ENCODE measurements at regions not wholly inside any gene's neighbourhood (a gene's known extent, or its start where the extent isn't known, plus 50 kb on each side); places are given as distances from the start of the nearest gene placed in this dataset.

DNA sequence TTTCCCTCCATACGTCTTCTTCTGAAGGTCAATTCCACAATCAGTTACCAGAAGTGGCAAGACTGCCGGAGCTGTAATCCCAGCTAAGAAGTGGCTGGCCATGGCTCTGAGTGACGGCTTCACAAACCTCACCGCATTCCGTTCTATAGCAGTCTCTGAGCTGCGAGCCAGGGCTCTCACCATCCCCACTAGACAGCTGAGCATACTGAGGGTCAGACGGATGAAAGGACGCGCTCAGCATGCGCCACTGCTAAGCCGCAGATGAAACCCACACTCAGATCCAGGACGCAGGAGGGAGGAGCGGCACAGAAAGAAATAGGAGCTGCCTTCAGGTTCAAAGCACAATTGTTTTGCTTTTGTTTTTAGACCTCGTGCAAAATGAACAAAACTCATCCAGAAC lies 97.9 kb downstream of the ANKRD60 start:
- Histone ChIP-seq H4K20me1 (ENCODE audit: insufficient read depth, low read length, poor library complexity, severe bottlenecking) (no peaks in the 10 kb centered on the region), H3K4me3 (ENCODE audit: low read length, poor library complexity, severe bottlenecking) (no peak overlapping the region), H3K36me3 (ENCODE audit: insufficient read depth, low read length) (no peaks in the 10 kb centered on the region), H3K9ac (ENCODE audit: low read depth, low read length, poor library complexity, severe bottlenecking) (no peak overlapping the region), H3K4me2 (ENCODE audit: low read depth, low read length, poor library complexity, severe bottlenecking) (no peak overlapping the region), H2AFZ (ENCODE audit: low read length) (no peak overlapping the region), H3K9me3 (ENCODE audit: insufficient read depth, low read depth, low read length) (no peaks in the 10 kb centered on the region; the same call in 1 of the 2 replicates), H3K79me2 (ENCODE audit: insufficient read depth, low read length) (no peaks in the 10 kb centered on the region), H3K9me2 (replicated peaks; ENCODE audit: low read depth, low read length) (no peaks in the 10 kb centered on the region), H3K4me1 (ENCODE audit: insufficient read depth, low read length, poor library complexity, severe bottlenecking) (no peaks in the 10 kb centered on the region), H3F3A (ENCODE audit: low read depth) (no peaks in the 10 kb centered on the region), H3K27me3 (ENCODE audit: insufficient read depth, low read length, poor library complexity, severe bottlenecking) (no peaks in the 10 kb centered on the region)
- TF ChIP-seq, protein P1, sequence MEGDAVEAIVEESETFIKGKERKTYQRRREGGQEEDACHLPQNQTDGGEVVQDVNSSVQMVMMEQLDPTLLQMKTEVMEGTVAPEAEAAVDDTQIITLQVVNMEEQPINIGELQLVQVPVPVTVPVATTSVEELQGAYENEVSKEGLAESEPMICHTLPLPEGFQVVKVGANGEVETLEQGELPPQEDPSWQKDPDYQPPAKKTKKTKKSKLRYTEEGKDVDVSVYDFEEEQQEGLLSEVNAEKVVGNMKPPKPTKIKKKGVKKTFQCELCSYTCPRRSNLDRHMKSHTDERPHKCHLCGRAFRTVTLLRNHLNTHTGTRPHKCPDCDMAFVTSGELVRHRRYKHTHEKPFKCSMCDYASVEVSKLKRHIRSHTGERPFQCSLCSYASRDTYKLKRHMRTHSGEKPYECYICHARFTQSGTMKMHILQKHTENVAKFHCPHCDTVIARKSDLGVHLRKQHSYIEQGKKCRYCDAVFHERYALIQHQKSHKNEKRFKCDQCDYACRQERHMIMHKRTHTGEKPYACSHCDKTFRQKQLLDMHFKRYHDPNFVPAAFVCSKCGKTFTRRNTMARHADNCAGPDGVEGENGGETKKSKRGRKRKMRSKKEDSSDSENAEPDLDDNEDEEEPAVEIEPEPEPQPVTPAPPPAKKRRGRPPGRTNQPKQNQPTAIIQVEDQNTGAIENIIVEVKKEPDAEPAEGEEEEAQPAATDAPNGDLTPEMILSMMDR (conservative IDR thresholded peaks at IDR 0.05; ENCODE audit: low read length), result no peak
- no peak for TF ChIP-seq EZH2phosphoT487 (IDR thresholded peaks at IDR 0.05; ENCODE audit: borderline replicate concordance)

- H2AFZ ChIP-seq (ENCODE audit: low read length), result no peak overlapping the region
- no peaks in the 10 kb centered on the region; the same call in 1 of the 2 replicates for H3K9me3 ChIP-seq (ENCODE audit: insufficient read depth, low read depth, low read length)
- no peaks in the 10 kb centered on the region for H3F3A ChIP-seq (ENCODE audit: low read depth)
- H3K4me3 ChIP-seq (ENCODE audit: low read length, poor library complexity, severe bottlenecking), result no peak overlapping the region
- TF ChIP-seq, protein P1 (conservative IDR thresholded peaks at IDR 0.05; ENCODE audit: low read length), result no peak
- TF ChIP-seq EZH2phosphoT487 (IDR thresholded peaks at IDR 0.05; ENCODE audit: borderline replicate concordance), result no peak
- no peaks in the 10 kb centered on the region for H3K4me1 ChIP-seq (ENCODE audit: insufficient read depth, low read length, poor library complexity, severe bottlenecking)
- H3K27me3 ChIP-seq (ENCODE audit: insufficient read depth, low read length, poor library complexity, severe bottlenecking), result no peaks in the 10 kb centered on the region
- H3K9ac ChIP-seq (ENCODE audit: low read depth, low read length, poor library complexity, severe bottlenecking), result no peak overlapping the region
- H3K4me2 ChIP-seq (ENCODE audit: low read depth, low read length, poor library complexity, severe bottlenecking), result no peak overlapping the region
- no peaks in the 10 kb centered on the region for H3K79me2 ChIP-seq (ENCODE audit: insufficient read depth, low read length)
- H3K36me3 ChIP-seq (ENCODE audit: insufficient read depth, low read length), result no peaks in the 10 kb centered on the region
- H4K20me1 ChIP-seq (ENCODE audit: insufficient read depth, low read length, poor library complexity, severe bottlenecking), result no peaks in the 10 kb centered on the region
- no peaks in the 10 kb centered on the region for H3K9me2 ChIP-seq (replicated peaks; ENCODE audit: low read depth, low read length)
These were observed 98.3 kb downstream of the ANKRD60 start for GRCh38 chr20:58130156-58130555.

DNA sequence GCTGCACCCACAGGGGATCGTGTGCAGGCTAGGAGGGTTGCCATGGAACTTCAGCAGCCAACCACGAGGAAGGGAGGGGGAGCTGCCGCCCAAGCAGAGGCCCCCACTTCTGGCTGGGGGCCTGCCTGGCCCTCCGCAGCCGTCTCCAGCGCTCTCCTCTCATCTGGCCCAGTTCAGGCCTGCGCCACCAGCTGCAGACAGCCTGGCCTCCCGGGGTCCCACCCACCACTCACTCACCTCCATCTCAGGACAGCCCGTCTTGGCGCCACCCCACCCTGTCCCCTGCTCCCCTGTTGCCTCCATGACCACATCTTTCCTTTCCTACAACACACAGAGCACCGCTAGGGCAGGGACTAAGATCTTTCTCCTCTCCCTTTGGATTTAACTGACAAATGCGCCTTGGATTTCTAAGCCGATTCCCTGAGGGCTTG lies 98.7 kb downstream of the ANKRD60 start:
- Histone ChIP-seq H3K4me1 (ENCODE audit: insufficient read depth, low read length, poor library complexity, severe bottlenecking) (no peaks in the 10 kb centered on the region), H3K9me3 (ENCODE audit: insufficient read depth, low read depth, low read length) (no peaks in the 10 kb centered on the region; the same call in 1 of the 2 replicates), H3K4me3 (ENCODE audit: low read length, poor library complexity, severe bottlenecking) (no peak overlapping the region), H3K79me2 (ENCODE audit: insufficient read depth, low read length) (no peaks in the 10 kb centered on the region), H2AFZ (ENCODE audit: low read length) (no peak overlapping the region), H4K20me1 (ENCODE audit: insufficient read depth, low read length, poor library complexity, severe bottlenecking) (no peaks in the 10 kb centered on the region), H3K36me3 (ENCODE audit: insufficient read depth, low read length) (no peaks in the 10 kb centered on the region), H3K9ac (ENCODE audit: low read depth, low read length, poor library complexity, severe bottlenecking) (no peak overlapping the region), H3K27me3 (ENCODE audit: insufficient read depth, low read length, poor library complexity, severe bottlenecking) (no peaks in the 10 kb centered on the region), H3F3A (ENCODE audit: low read depth) (no peaks in the 10 kb centered on the region), H3K9me2 (replicated peaks; ENCODE audit: low read depth, low read length) (no peaks in the 10 kb centered on the region), H3K4me2 (ENCODE audit: low read depth, low read length, poor library complexity, severe bottlenecking) (no peak overlapping the region)
- no peak for TF ChIP-seq EZH2phosphoT487 (IDR thresholded peaks at IDR 0.05; ENCODE audit: borderline replicate concordance)
- TF ChIP-seq, protein P1 (conservative IDR thresholded peaks at IDR 0.05; ENCODE audit: low read length), result no peak
